ENCODE measurements at regions not wholly inside any gene's neighbourhood (a gene's known extent, or its start where the extent isn't known, plus 50 kb on each side); places are given as distances from the start of the nearest gene placed in this dataset.

- TF ChIP-seq RAD21 (IDR thresholded peaks at IDR 0.05 in 1 of 2, conservative IDR thresholded peaks at IDR 0.05 in 1 of 2; ENCODE audit: low read depth in 2 of 2, low read length in 2 of 2) = no peak
- no peak for TF ChIP-seq CTCF (IDR thresholded peaks at IDR 0.05; ENCODE audit: control extremely low read depth in 1 of 3, insufficient read depth in 1 of 3, low read depth in 1 of 3, low read length in 3 of 3)
- TF ChIP-seq TEAD4 (IDR thresholded peaks at IDR 0.05; ENCODE audit: low read depth, low read length) = no peak
- TF ChIP-seq EP300 (IDR thresholded peaks at IDR 0.05; ENCODE audit: borderline replicate concordance in 1 of 2, low read depth in 2 of 2, low read length in 2 of 2) = no peak
- no peak for TF ChIP-seq HDAC6 (IDR thresholded peaks at IDR 0.05; ENCODE audit: low read depth, low read length)
- no peak for TF ChIP-seq CEBPB (IDR thresholded peaks at IDR 0.05; ENCODE audit: low read depth, low read length)
- TF ChIP-seq EZH2 (IDR thresholded peaks at IDR 0.05; ENCODE audit: low read depth, low read length, severe bottlenecking) = no peak
- TF ChIP-seq CBX8 (IDR thresholded peaks at IDR 0.05; ENCODE audit: borderline replicate concordance, low read depth, low read length) = no peak
- no peak for TF ChIP-seq SUZ12 (IDR thresholded peaks at IDR 0.05; ENCODE audit: low read length)
- no peak for TF ChIP-seq BACH1 (IDR thresholded peaks at IDR 0.05; ENCODE audit: low read length)
- no peak for TF ChIP-seq SP1 (IDR thresholded peaks at IDR 0.05; ENCODE audit: low read depth, low read length)
- TF ChIP-seq SP2 (IDR thresholded peaks at IDR 0.05; ENCODE audit: low read length) = no peak
- TF ChIP-seq TAF1 (IDR thresholded peaks at IDR 0.05; ENCODE audit: low read depth, low read length) = no peak
- no peak for TF ChIP-seq MAX (IDR thresholded peaks at IDR 0.05)
Measured at GRCh38 chr16:65758620-65759019, 607.9 kb upstream of the CDH5 start.

Measured in H1 (cell line).